Type B pancreatic cell (in vitro differentiated cells): ENCODE measurements at regions not wholly inside any gene's neighbourhood (a gene's known extent, or its start where the extent isn't known, plus 50 kb on each side); places are given as distances from the start of the nearest gene placed in this dataset.

Source experiments
- DNase-seq: peaks from one replicate; pipeline ENCODE4 v3.0.0; 2021; ENCODE audit warnings: mixed read lengths; ENCODE audit not compliant: unreplicated experiment; ENCODE audit errors: extremely low spot score
- H3K27ac Mint-ChIP-seq: 2 replicates; pipeline ENCODE4 v1.8.0; 2021; ENCODE audit warnings: mild to moderate bottlenecking, mixed read lengths
- H3K27me3 Mint-ChIP-seq: 2 replicates; pipeline ENCODE4 v1.8.0; 2021; ENCODE audit warnings: mixed read lengths
- H3K36me3 Mint-ChIP-seq: 2 replicates; pipeline ENCODE4 v1.8.0; 2021; ENCODE audit warnings: mixed read lengths
- H3K4me1 Mint-ChIP-seq: one replicate; pipeline ENCODE4 v1.8.0; 2021; ENCODE audit warnings: mixed read lengths; ENCODE audit not compliant: unreplicated experiment
- H3K4me3 Mint-ChIP-seq: 2 replicates; pipeline ENCODE4 v1.8.0; 2021; ENCODE audit warnings: mild to moderate bottlenecking, mixed read lengths
- H3K9me3 Mint-ChIP-seq: 2 replicates; pipeline ENCODE4 v1.8.0; 2021; ENCODE audit warnings: mixed read lengths
- TF ChIP-seq, protein P1 (sequence below): fragments of 200-600 bp; sonication (generic); conservative IDR thresholded peaks from 2 replicates; pipeline ENCODE4 v1.5.0; 2021; ENCODE audit warnings: antibody characterized with exemption, mild to moderate bottlenecking

DNA sequence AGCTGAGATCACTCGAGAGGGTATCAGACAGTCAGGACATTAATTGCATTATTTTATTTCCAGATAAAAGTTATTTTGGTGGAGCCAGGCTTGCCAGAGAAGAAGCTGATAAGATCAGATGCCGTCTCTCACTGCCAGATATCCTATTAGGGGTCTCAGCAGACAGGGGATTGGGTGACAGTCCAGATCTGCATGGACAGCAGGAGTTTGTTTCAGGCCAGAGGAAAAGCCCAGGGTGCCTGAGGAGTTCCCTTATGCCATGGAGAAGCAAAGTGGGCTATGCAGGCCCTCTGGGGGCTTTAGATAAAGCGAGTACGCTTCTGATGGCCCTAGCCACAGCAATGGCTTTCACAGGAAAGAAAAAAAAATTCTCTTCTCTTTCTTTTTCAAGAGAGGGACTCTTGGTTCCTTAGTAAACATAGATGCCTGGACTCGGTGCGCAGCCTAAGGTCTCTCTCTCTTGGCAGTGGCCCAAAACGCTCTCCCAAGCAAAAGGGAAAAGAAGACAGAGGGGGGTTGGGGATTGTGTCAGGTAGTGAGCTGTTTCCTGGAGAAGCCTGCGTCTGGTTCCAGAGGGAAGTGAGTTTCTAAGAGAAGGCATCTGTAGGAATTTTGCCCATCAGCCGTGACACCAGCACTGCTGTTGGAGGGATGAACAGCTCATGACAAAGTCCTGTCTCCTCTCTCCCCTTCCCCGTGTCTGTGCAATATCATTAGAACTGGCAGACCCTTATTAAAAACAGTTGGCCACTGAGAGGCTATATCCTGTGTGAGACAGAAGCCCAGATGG is 166.3 kb upstream of the FOXF1 start:
- TF ChIP-seq, protein P1, sequence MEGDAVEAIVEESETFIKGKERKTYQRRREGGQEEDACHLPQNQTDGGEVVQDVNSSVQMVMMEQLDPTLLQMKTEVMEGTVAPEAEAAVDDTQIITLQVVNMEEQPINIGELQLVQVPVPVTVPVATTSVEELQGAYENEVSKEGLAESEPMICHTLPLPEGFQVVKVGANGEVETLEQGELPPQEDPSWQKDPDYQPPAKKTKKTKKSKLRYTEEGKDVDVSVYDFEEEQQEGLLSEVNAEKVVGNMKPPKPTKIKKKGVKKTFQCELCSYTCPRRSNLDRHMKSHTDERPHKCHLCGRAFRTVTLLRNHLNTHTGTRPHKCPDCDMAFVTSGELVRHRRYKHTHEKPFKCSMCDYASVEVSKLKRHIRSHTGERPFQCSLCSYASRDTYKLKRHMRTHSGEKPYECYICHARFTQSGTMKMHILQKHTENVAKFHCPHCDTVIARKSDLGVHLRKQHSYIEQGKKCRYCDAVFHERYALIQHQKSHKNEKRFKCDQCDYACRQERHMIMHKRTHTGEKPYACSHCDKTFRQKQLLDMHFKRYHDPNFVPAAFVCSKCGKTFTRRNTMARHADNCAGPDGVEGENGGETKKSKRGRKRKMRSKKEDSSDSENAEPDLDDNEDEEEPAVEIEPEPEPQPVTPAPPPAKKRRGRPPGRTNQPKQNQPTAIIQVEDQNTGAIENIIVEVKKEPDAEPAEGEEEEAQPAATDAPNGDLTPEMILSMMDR = no peak
- Mint-ChIP-seq H3K27me3 (peaks cover 93% of the 10 kb centered on the region), H3K9me3 (no peaks in the 10 kb centered on the region), H3K4me3 (peak overlapping the region; percentile 72), H3K4me1 (peaks cover 28% of the 10 kb centered on the region), H3K36me3 (no peaks in the 10 kb centered on the region), H3K27ac (no peak overlapping the region)
- no peak for DNase-seq

DNA sequence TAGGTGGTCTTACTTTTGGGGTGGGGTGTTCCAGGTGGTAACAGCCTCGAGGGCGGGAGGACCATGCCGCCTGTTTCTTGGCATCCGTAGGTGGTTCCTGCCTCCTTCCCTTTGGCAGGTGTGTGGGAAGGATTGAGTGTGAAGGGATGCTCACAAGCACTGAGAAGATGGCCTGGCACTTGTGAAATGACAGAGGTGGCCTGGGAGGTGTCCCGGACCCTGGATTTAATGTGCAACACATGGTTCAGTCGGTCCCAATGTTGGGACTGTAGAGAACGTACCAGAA is 165.8 kb upstream of the FOXF1 start:
- no peak overlapping the region for H3K27ac Mint-ChIP-seq
- H3K4me3 Mint-ChIP-seq = no peak overlapping the region
- TF ChIP-seq, protein P1 = no peak
- no peak for DNase-seq
- H3K27me3 Mint-ChIP-seq = peaks cover 92% of the 10 kb centered on the region
- no peaks in the 10 kb centered on the region for H3K36me3 Mint-ChIP-seq
- no peaks in the 10 kb centered on the region for H3K9me3 Mint-ChIP-seq
- peaks cover 29% of the 10 kb centered on the region for H3K4me1 Mint-ChIP-seq

- Mint-ChIP-seq H3K4me1 (peaks cover 33% of the 10 kb centered on the region), H3K9me3 (no peaks in the 10 kb centered on the region), H3K36me3 (no peaks in the 10 kb centered on the region), H3K27ac (no peak overlapping the region), H3K27me3 (peaks cover 92% of the 10 kb centered on the region), H3K4me3 (no peak overlapping the region)
- no peak for DNase-seq
- TF ChIP-seq, protein P1 = no peak
These were observed 165.4 kb upstream of the FOXF1 start for GRCh38 chr16:86344881-86345280.

DNA sequence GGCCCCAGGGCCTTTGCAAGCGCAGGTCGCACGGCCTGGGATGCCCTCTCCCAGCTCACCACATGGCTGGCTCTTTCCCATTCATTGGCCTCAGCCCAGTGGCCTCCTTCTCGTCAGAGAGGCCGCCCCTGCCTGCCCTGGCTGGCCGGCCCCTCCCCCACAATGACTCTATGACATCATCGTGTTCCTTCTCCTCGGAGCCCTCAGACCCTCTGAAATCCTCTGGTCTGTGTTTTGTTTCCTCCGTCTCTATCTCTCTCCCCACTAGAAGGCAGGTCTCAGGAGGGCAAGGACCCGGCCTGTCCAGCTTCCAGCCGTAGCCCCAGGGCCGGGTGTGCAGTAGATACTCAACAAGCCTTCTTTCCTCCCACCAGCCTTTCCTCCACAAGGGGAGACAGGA is 164.8 kb upstream of the FOXF1 start:
- H3K4me1 Mint-ChIP-seq = peaks cover 39% of the 10 kb centered on the region
- TF ChIP-seq, protein P1 = no peak
- no peaks in the 10 kb centered on the region for H3K9me3 Mint-ChIP-seq
- H3K27me3 Mint-ChIP-seq = peaks cover 91% of the 10 kb centered on the region
- H3K27ac Mint-ChIP-seq = no peak overlapping the region
- DNase-seq = no peak
- no peaks in the 10 kb centered on the region for H3K36me3 Mint-ChIP-seq
- no peak overlapping the region for H3K4me3 Mint-ChIP-seq

- Mint-ChIP-seq H3K9me3 (no peaks in the 10 kb centered on the region), H3K4me3 (no peak overlapping the region)
These were observed 164.3 kb upstream of the FOXF1 start for GRCh38 chr16:86346034-86346433.

More at GRCh38 chr16:86346034-86346433, 164.3 kb upstream of the FOXF1 start:
- no peak for DNase-seq
- no peaks in the 10 kb centered on the region for H3K36me3 Mint-ChIP-seq
- peaks cover 92% of the 10 kb centered on the region for H3K27me3 Mint-ChIP-seq
- TF ChIP-seq, protein P1 = no peak
- H3K4me1 Mint-ChIP-seq = peaks cover 44% of the 10 kb centered on the region
- no peak overlapping the region for H3K27ac Mint-ChIP-seq
